ENCODE measurements at regions not wholly inside any gene's neighbourhood (a gene's known extent, or its start where the extent isn't known, plus 50 kb on each side); places are given as distances from the start of the nearest gene placed in this dataset.

GRCh38 chr3:160168246-160168645, 57.0 kb upstream of the C3orf80 start:
- no peak for TF ChIP-seq CTCF (conservative IDR thresholded peaks at IDR 0.05 in 1 of 2, IDR thresholded peaks at IDR 0.05 in 1 of 2; ENCODE audit: extremely low read depth in 1 of 2, insufficient read depth in 1 of 2, low read depth in 1 of 2, low read length in 2 of 2)
- TF ChIP-seq EZH2 (IDR thresholded peaks at IDR 0.05; ENCODE audit: borderline replicate concordance, low read length): no peak

Measured in mammary epithelial cell (primary cell).